ENCODE measurements at regions not wholly inside any gene's neighbourhood (a gene's known extent, or its start where the extent isn't known, plus 50 kb on each side); places are given as distances from the start of the nearest gene placed in this dataset.

DNA sequence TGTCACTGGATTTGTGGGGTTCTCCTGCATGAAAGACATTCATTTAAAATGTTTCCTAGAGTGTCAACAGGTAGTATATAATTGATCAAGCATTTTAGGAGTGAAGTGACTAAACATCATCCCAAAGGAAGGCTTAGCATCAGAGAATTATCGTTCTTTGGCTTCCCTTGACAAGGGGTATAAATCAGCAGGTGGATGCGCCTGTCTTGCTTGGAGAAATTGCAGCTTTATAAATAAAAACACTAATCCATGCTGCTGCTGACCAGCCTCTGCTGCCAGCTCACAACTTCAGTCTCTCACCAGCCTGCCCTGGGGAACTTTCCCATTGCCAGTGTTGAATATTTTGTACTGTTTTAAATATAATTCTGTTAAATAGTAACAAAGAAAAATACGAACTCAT lies 1184.7 kb upstream of the TENM4 start:
- no peak overlapping the region for H3K4me3 ChIP-seq (ENCODE audit: control insufficient read depth, low read depth, low read length)
- no peak for DNase-seq (ENCODE audit: low read depth)
- TF ChIP-seq, protein P1, sequence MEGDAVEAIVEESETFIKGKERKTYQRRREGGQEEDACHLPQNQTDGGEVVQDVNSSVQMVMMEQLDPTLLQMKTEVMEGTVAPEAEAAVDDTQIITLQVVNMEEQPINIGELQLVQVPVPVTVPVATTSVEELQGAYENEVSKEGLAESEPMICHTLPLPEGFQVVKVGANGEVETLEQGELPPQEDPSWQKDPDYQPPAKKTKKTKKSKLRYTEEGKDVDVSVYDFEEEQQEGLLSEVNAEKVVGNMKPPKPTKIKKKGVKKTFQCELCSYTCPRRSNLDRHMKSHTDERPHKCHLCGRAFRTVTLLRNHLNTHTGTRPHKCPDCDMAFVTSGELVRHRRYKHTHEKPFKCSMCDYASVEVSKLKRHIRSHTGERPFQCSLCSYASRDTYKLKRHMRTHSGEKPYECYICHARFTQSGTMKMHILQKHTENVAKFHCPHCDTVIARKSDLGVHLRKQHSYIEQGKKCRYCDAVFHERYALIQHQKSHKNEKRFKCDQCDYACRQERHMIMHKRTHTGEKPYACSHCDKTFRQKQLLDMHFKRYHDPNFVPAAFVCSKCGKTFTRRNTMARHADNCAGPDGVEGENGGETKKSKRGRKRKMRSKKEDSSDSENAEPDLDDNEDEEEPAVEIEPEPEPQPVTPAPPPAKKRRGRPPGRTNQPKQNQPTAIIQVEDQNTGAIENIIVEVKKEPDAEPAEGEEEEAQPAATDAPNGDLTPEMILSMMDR (conservative IDR thresholded peaks at IDR 0.05; ENCODE audit: control insufficient read depth, insufficient read depth, low read depth, low read length) = no peak

DNA sequence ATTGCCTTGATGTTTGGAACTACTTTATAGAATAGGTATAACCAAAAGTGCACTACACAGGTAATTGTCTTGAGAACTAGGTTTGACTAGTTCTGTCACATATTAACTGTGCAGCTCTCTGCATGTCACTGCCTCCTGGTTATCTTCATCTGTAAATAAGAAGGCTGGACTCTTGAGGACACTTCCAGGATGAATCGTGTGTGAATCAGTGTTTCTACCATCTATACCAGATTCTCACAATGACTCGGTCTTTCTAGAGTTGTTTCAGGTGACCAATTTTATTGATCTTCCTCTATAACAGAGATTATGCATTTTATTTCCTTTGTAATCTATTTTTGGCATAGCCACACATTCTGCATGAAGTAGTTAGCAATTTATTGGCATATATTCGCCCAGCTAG lies 1181.0 kb upstream of the TENM4 start:
- TF ChIP-seq, protein P1 (conservative IDR thresholded peaks at IDR 0.05; ENCODE audit: control insufficient read depth, insufficient read depth, low read depth, low read length) = no peak
- DNase-seq (ENCODE audit: low read depth) = no peak
- H3K4me3 ChIP-seq (ENCODE audit: control insufficient read depth, low read depth, low read length) = no peak overlapping the region

DNA sequence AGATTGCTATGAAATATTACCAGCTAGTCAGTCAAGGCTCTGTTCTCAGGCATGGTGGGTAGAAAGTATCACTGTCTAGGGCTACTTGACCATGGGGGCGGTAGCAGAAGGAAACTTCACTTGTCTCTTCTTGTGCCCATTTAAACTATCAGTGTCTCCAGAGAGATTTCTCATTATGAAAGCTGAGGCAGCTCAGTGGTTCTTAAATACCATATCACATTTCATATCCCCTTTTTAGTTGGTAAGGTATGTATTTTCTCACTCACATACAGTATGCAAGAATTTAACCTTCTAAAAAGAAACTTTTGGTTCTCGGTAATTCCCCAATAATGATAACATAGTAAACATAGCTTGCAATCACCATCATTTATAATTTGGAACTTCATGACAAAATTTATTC lies 1180.0 kb upstream of the TENM4 start:
- TF ChIP-seq, protein P1 (conservative IDR thresholded peaks at IDR 0.05; ENCODE audit: control insufficient read depth, insufficient read depth, low read depth, low read length) = no peak
- DNase-seq (ENCODE audit: low read depth) = no peak
- H3K4me3 ChIP-seq (ENCODE audit: control insufficient read depth, low read depth, low read length) = no peak overlapping the region

DNA sequence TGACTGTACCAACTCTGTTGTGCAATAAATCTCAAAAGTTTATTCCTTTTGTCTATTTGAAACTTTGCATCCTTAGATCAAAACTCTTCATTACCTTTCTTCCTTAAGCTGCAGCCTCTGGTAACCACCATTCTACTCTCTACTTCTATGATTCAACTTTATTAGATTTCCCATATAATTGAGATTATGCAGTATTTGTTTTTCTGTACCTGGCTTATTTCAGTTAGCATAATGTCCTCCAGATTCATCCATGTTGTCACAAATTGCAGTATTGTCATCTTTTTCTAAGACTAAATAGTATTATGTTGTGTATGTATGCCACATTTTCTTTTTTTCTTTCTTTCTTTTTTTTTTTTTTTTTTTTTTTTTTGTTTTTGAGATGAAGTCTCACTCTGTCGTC lies 1176.3 kb upstream of the TENM4 start:
- TF ChIP-seq, protein P1 (conservative IDR thresholded peaks at IDR 0.05; ENCODE audit: control insufficient read depth, insufficient read depth, low read depth, low read length) = no peak
- no peak for DNase-seq (ENCODE audit: low read depth)
- H3K4me3 ChIP-seq (ENCODE audit: control insufficient read depth, low read depth, low read length) = no peak overlapping the region

DNA sequence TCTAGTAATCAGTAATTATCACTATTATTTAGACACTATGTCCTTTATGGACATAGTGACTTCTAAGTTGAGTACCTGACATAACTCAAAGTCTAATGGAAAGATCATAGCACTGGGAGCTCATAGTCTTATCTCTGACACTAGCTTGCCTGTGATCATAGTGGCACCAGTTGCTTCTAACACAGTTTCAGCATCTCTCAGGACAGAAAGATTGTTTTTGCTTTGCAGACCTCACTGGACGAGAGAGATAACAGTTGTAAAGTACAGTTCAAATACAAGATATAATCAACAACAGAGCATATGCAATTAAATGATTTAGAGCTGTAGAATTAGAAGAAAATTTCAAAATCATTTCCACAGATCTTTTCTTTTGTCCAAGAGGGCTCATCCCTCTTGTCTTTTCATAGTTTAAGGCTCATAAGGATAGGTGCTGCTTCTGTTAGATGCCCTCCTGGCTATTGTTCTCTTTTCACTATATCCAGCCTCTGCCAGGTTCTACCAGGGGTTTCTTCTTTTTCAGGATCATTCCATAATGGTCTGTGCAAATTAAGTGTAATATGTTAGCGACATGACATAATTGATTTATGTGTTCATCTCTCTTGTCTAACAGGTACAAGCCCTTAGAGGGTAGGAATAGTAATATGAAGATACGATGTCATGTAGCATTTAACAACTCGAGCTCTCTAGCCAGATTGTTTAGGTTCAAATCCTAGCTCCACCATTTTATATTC lies 1175.4 kb upstream of the TENM4 start:
- no peak overlapping the region for H3K4me3 ChIP-seq (ENCODE audit: control insufficient read depth, low read depth, low read length)
- TF ChIP-seq, protein P1 (conservative IDR thresholded peaks at IDR 0.05; ENCODE audit: control insufficient read depth, insufficient read depth, low read depth, low read length) = no peak
- no peak for DNase-seq (ENCODE audit: low read depth)

DNA sequence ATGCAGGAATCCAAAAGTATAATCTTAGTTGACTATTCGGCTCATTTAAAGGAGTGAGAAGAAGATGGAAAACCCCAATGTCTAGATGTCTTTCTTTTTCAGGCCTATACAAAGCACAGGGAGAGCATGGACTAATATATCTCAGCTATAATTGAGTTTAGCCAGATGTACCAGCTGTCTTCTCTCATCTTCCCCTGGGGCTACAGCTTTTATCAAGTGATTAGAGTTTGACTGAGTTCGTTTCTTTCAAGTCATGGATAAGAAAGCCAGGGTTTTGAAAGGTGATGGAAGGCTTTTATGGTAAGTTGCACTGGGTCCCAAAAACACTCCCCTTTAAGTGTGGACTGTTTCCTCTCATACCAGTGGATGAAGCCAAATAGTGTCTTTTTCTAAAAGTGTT lies 1172.8 kb upstream of the TENM4 start:
- TF ChIP-seq, protein P1 (conservative IDR thresholded peaks at IDR 0.05; ENCODE audit: control insufficient read depth, insufficient read depth, low read depth, low read length) = no peak
- no peak overlapping the region for H3K4me3 ChIP-seq (ENCODE audit: control insufficient read depth, low read depth, low read length)
- DNase-seq (ENCODE audit: low read depth) = no peak

DNA sequence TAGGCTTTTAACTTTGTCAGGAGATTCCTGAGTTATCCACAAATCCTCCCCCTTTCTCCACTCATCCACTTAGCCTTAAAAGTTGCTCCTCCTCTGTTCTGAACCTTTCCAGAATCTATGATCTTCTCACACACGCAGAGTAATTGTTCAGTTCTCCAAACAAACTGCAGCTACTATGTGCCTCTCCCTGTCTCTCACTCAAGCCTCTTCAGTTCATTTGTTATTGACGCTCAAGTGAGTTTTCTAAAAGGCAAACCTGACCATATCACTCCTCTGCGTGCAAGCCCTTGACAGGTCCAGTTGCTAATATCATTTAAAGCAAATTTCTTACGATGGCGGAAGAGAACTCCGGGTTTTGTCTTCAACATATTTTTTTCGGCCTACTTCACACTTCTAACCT lies 1169.7 kb upstream of the TENM4 start:
- DNase-seq (ENCODE audit: low read depth) = no peak
- H3K4me3 ChIP-seq (ENCODE audit: control insufficient read depth, low read depth, low read length) = no peak overlapping the region
- TF ChIP-seq, protein P1 (conservative IDR thresholded peaks at IDR 0.05; ENCODE audit: control insufficient read depth, insufficient read depth, low read depth, low read length) = no peak

Measured in fibroblast of mammary gland (primary cell).